H1 (cell line): ENCODE measurements at regions not wholly inside any gene's neighbourhood (a gene's known extent, or its start where the extent isn't known, plus 50 kb on each side); places are given as distances from the start of the nearest gene placed in this dataset.

Experiments
- CTCF ChIA-PET: fragments of 300-600 bp; sonication (Branson Sonifier 250); formaldehyde crosslinking; loops from one replicate; lab custom pipeline; 2021; ENCODE audit not compliant: partially characterized antibody; lab: Charles Lee
- POLR2A ChIA-PET: fragments of 300-600 bp; sonication (Branson Sonifier 250); formaldehyde crosslinking; loops from one replicate; lab custom pipeline; 2021; ENCODE audit warnings: inconsistent platforms; ENCODE audit not compliant: partially characterized antibody; lab: Charles Lee
- DNase-seq, 2 experiments: peaks; one replicate each; pipeline versions ENCODE4 v3.0.0 to v3.0.0-alpha.2; 2010 to 2022; ENCODE audit warnings: low spot score in 2 of 2, low read depth in 1 of 2, mixed read lengths in 1 of 2
- FAIRE-seq: peaks from 2 replicates; lab custom pipeline; 2011; peaks lifted over from hg19 to GRCh38; lab: Jason Lieb, UNC
- H2AFZ ChIP-seq: 2 replicates; pipeline ENCODE4 v1.8.1; 2012; ENCODE audit warnings: low read length, inconsistent platforms
- H2AK5ac ChIP-seq: 2 replicates; pipeline ENCODE4 v1.6.1; 2013; ENCODE audit warnings: low read depth, low read length
- H2BK120ac ChIP-seq: replicated peaks from 2 replicates; pipeline ENCODE3; 2013; ENCODE audit warnings: low read depth, low read length, inconsistent platforms
- H2BK12ac ChIP-seq: 2 replicates; pipeline ENCODE4 v1.6.1; 2013; ENCODE audit warnings: low read depth, low read length
- H2BK15ac ChIP-seq: 2 replicates; pipeline ENCODE4 v1.6.1; 2013; ENCODE audit warnings: low read length
- H2BK20ac ChIP-seq: 2 replicates; pipeline ENCODE4 v1.6.1; 2013; ENCODE audit warnings: low read length
- H2BK5ac ChIP-seq: 2 replicates; pipeline ENCODE4 v1.6.1; 2013; ENCODE audit warnings: low read depth, low read length
- H3K14ac ChIP-seq: 2 replicates; pipeline ENCODE4 v1.6.1; 2013; ENCODE audit warnings: inconsistent platforms; ENCODE audit not compliant: insufficient read length
- H3K18ac ChIP-seq: 2 replicates; pipeline ENCODE4 v1.6.1; 2013; ENCODE audit warnings: low read length; ENCODE audit errors: extremely low read depth
- H3K23ac ChIP-seq: 2 replicates; pipeline ENCODE4 v1.6.1; 2013; ENCODE audit warnings: inconsistent platforms; ENCODE audit not compliant: insufficient read length
- H3K23me2 ChIP-seq: 2 replicates; pipeline ENCODE4 v1.6.1; 2013; ENCODE audit warnings: low read depth, low read length
- H3K27ac ChIP-seq: 2 replicates; pipeline ENCODE4 v1.6.1; 2011; ENCODE audit warnings: low read depth, low read length, inconsistent platforms
- H3K27me3 ChIP-seq, 4 experiments: replicated peaks in 1 of 4; 1 replicate in 1 of 4; 2 replicates in 3 of 4; pipeline versions ENCODE4 v1.6.1 to v1.8.1; 2011 to 2013; ENCODE audit warnings: low read length in 3 of 4, mild to moderate bottlenecking in 3 of 4, inconsistent platforms in 2 of 4, mixed read lengths in 2 of 4, moderate library complexity in 1 of 4; ENCODE audit not compliant: control insufficient read depth in 3 of 4, insufficient read depth in 3 of 4; ENCODE audit errors: extremely low read depth in 1 of 4
- H3K36me3 ChIP-seq, 4 experiments: 2 replicates each; pipeline versions ENCODE4 v1.6.1 to v1.8.1; 2011 to 2013; ENCODE audit warnings: mild to moderate bottlenecking in 4 of 4, low read length in 3 of 4, moderate library complexity in 2 of 4, control low read depth in 1 of 4, inconsistent platforms in 1 of 4; ENCODE audit not compliant: insufficient read depth in 4 of 4, control insufficient read depth in 2 of 4
- H3K4ac ChIP-seq: replicated peaks from 2 replicates; pipeline ENCODE3; 2013; ENCODE audit warnings: low read length, low read depth, mixed read lengths, inconsistent platforms; ENCODE audit not compliant: insufficient read length
- H3K4me1 ChIP-seq, 4 experiments: replicated peaks in 1 of 4; 1 replicate in 1 of 4; 2 replicates in 3 of 4; pipeline versions ENCODE4 v1.6.1 to v1.8.1; 2011 to 2013; ENCODE audit warnings: low read length in 3 of 4, inconsistent platforms in 2 of 4, mixed read lengths in 1 of 4; ENCODE audit not compliant: insufficient read depth in 4 of 4, control insufficient read depth in 3 of 4
- H3K4me2 ChIP-seq, 2 experiments: 2 replicates each; pipeline versions ENCODE4 v1.6.1 to v1.8.1; 2011 to 2013; ENCODE audit warnings: low read depth in 2 of 2, low read length in 2 of 2, control low read depth in 1 of 2, inconsistent platforms in 1 of 2, mild to moderate bottlenecking in 1 of 2; ENCODE audit not compliant: insufficient read depth in 1 of 2
- H3K4me3 ChIP-seq, 4 experiments: fragments of 200-600, 300-600 bp in 1 of 4; sonication (generic), shearing (Covaris generic), sonication (Bioruptor Twin) in 1 of 4; 2 replicates each; pipeline versions ENCODE4 v1.5.1 to v1.8.1; 2011 to 2016; ENCODE audit warnings: low read length in 4 of 4, low read depth in 3 of 4, control low read depth in 2 of 4, inconsistent platforms in 2 of 4, mild to moderate bottlenecking in 2 of 4, mixed read lengths in 1 of 4, moderate library complexity in 1 of 4; ENCODE audit not compliant: insufficient read depth in 2 of 4; ENCODE audit errors: extremely low read depth in 1 of 4
- H3K56ac ChIP-seq: replicated peaks from 2 replicates; pipeline ENCODE3; 2013; ENCODE audit warnings: low read depth, mild to moderate bottlenecking, mixed read lengths, low read length, inconsistent platforms; ENCODE audit not compliant: insufficient read length
- H3K79me1 ChIP-seq: 2 replicates; pipeline ENCODE4 v1.6.1; 2013; ENCODE audit warnings: low read depth, low read length, control low read depth
- H3K79me2 ChIP-seq, 2 experiments: 2 replicates each; pipeline versions ENCODE4 v1.6.1 to v1.8.1; 2012 to 2013; ENCODE audit warnings: low read length in 2 of 2, mild to moderate bottlenecking in 2 of 2, inconsistent platforms in 1 of 2; ENCODE audit not compliant: insufficient read depth in 2 of 2, control insufficient read depth in 1 of 2
- H3K9ac ChIP-seq, 4 experiments: replicated peaks in 1 of 4; 1 replicate in 1 of 4; 2 replicates in 3 of 4; pipeline versions ENCODE4 v1.6.1 to v1.8.1; 2011 to 2013; ENCODE audit warnings: low read depth in 3 of 4, low read length in 3 of 4, control low read depth in 2 of 4, mild to moderate bottlenecking in 2 of 4, moderate library complexity in 2 of 4, inconsistent platforms in 1 of 4; ENCODE audit errors: extremely low read depth in 1 of 4
- H3K9me3 ChIP-seq, 2 experiments: 2 replicates each; pipeline versions ENCODE4 v1.6.1 to v1.8.1; 2012 to 2013; ENCODE audit warnings: mild to moderate bottlenecking in 2 of 2, moderate library complexity in 2 of 2, control low read depth in 1 of 2, inconsistent platforms in 1 of 2, low read depth in 1 of 2, low read length in 1 of 2, mixed read lengths in 1 of 2; ENCODE audit not compliant: insufficient read depth in 2 of 2
- H4K20me1 ChIP-seq, 2 experiments: replicated peaks in 1 of 2; 2 replicates each; pipeline versions ENCODE3 to v1.8.1; 2011 to 2013; ENCODE audit warnings: inconsistent platforms in 2 of 2, low read length in 2 of 2, mild to moderate bottlenecking in 1 of 2; ENCODE audit not compliant: insufficient read depth in 2 of 2, control insufficient read depth in 1 of 2
- H4K5ac ChIP-seq: 2 replicates; pipeline ENCODE4 v1.6.1; 2013; ENCODE audit warnings: low read length, low read depth, mixed read lengths, inconsistent platforms; ENCODE audit not compliant: insufficient read length
- H4K8ac ChIP-seq: 2 replicates; pipeline ENCODE4 v1.8.0; 2013; ENCODE audit warnings: mild to moderate bottlenecking, moderate library complexity, low read length, inconsistent platforms; ENCODE audit not compliant: insufficient read depth; ENCODE audit errors: extremely low read depth
- H4K91ac ChIP-seq: replicated peaks from 2 replicates; pipeline ENCODE3; 2013; ENCODE audit warnings: low read length, mixed read lengths, inconsistent platforms; ENCODE audit not compliant: insufficient read length
- BCL11A ChIP-seq, 2 experiments: IDR thresholded peaks; one replicate each; pipeline ENCODE4 v1.6.1; 2011; ENCODE audit warnings: low read depth in 2 of 2, low read length in 2 of 2, mild to moderate bottlenecking in 2 of 2
- BRCA1 ChIP-seq: IDR thresholded peaks from 2 replicates; pipeline ENCODE4 v1.6.1; 2012; ENCODE audit warnings: low read depth, low read length, improper control_type of control experiment
- CBX8 ChIP-seq: fragments of 300-800, 300-1000 bp; sonication (generic); IDR thresholded peaks from 2 replicates; pipeline ENCODE4 v1.7.1; 2016; ENCODE audit warnings: low read depth, low read length, borderline replicate concordance
- SUZ12 ChIP-seq: fragments of 200-600 bp; sonication (generic); IDR thresholded peaks from 2 replicates; pipeline ENCODE4 v1.6.1; 2012; ENCODE audit warnings: mild to moderate bottlenecking, inconsistent platforms, low read length, moderate library complexity, mixed read lengths
- WGBS, 2 experiments: shearing (Covaris generic) in 1 of 2; methylation state at CpG; one replicate each; pipeline versions ENCODE4 v1.1.6 to v1.1.7; 2013 to 2015; ENCODE audit warnings: low lambda C conversion rate in 2 of 2, mixed read lengths in 2 of 2, inconsistent platforms in 1 of 2, low coverage in 1 of 2, missing lambda C conversion rate in 1 of 2; ENCODE audit not compliant: insufficient replicate concordance in 2 of 2, insufficient coverage in 1 of 2, insufficient read length in 1 of 2; ENCODE audit errors: extremely low coverage in 1 of 2, missing lambda C conversion rate in 1 of 2; 5-methylcytosine and 5-hydroxymethylcytosine counted together

GRCh38 chr7:130937830-130938229 lies 203.8 kb upstream of the KLF14 start:
- 98% methylated on average over 3 of the region's 3 CpGs; no CpG with 5 or more reads in 1 of the 2 experiments for WGBS, 2 experiments
- H3K27ac ChIP-seq = no peak overlapping the region
- no peaks in the 10 kb centered on the region for H4K20me1 ChIP-seq
- no peak overlapping the region for H3K56ac ChIP-seq
- TF ChIP-seq BCL11A (IDR thresholded peaks at IDR 0.05; ENCODE audit: low read depth in 2 of 2, low read length in 2 of 2) (no peak), SUZ12 (no peak), BRCA1 (no peak), CBX8 (no peak)
- H3K18ac ChIP-seq = no peak overlapping the region; the same call in 1 of the 2 replicates
- H3K4me1 ChIP-seq = peaks cover 4 to 10% (median 6%) of the 10 kb centered on the region in 4 experiments
- H3K23ac ChIP-seq = no peak overlapping the region
- no peaks in the 10 kb centered on the region; the same call in 1 of the 2 replicates for H3K79me1 ChIP-seq
- ChIA-PET CTCF (interaction anchor here (0.7 to 5.7 kb wide), 6 partner anchors 7 to 503 kb away, joined by 3 to 20 read pairs (median 4); no protein-coding TSS in a partner anchor), POLR2A (interaction anchor here (0.9 kb wide), 1 partner anchor 9 kb away, joined by 3 read pairs; no protein-coding TSS in a partner anchor)
- H3K27me3 ChIP-seq = no peaks in the 10 kb centered on the region
- no peaks in the 10 kb centered on the region for H3K36me3 ChIP-seq
- no peak overlapping the region for H4K5ac ChIP-seq
- H3K14ac ChIP-seq = no peak overlapping the region
- no peak overlapping the region for H2BK12ac ChIP-seq
- H2BK20ac ChIP-seq = no peak overlapping the region
- DNase-seq (no peak), FAIRE-seq (no peak)
- no peak overlapping the region for H2BK15ac ChIP-seq
- H2AFZ ChIP-seq = no peak overlapping the region
- no peaks in the 10 kb centered on the region; a peak in 1 of 4 replicates for H3K79me2 ChIP-seq
- H3K4me3 ChIP-seq = no peak overlapping the region
- no peak overlapping the region for H2BK120ac ChIP-seq
- H3K23me2 ChIP-seq = no peaks in the 10 kb centered on the region
- H2AK5ac ChIP-seq = no peak overlapping the region
- no peak overlapping the region for H4K91ac ChIP-seq
- no peak overlapping the region for H3K9ac ChIP-seq
- H2BK5ac ChIP-seq = no peak overlapping the region
- H3K4me2 ChIP-seq = no peak overlapping the region
- H4K8ac ChIP-seq = no peak overlapping the region
- no peaks in the 10 kb centered on the region for H3K9me3 ChIP-seq
- no peak overlapping the region for H3K4ac ChIP-seq
